SU-DHL-6 (cell line): ENCODE measurements at regions not wholly inside any gene's neighbourhood (a gene's known extent, or its start where the extent isn't known, plus 50 kb on each side); places are given as distances from the start of the nearest gene placed in this dataset.

Experiments used
- CTCF ChIP-seq: fragments of 200-600 bp; sonication (generic); IDR thresholded peaks from one replicate; pipeline ENCODE4 v1.5.1; 2017; ENCODE audit warnings: antibody characterized with exemption, mild to moderate bottlenecking, low read length, moderate library complexity; ENCODE audit not compliant: insufficient read depth, poor library complexity, severe bottlenecking
- EZH2phosphoT487 ChIP-seq: fragments of 200-600 bp; sonication (generic), shearing (Covaris generic); conservative IDR thresholded peaks from 2 replicates; pipeline ENCODE4 v1.6.1; 2018; ENCODE audit warnings: mild to moderate bottlenecking, antibody characterized with exemption, low read length, moderate library complexity, mixed read lengths

GRCh38 chr4:124483048-124483906 lies 229.3 kb downstream of the ANKRD50 start:
- TF ChIP-seq CTCF (no peak), EZH2phosphoT487 (no peak)
